ENCODE measurements at regions not wholly inside any gene's neighbourhood (a gene's known extent, or its start where the extent isn't known, plus 50 kb on each side); places are given as distances from the start of the nearest gene placed in this dataset.

DNA sequence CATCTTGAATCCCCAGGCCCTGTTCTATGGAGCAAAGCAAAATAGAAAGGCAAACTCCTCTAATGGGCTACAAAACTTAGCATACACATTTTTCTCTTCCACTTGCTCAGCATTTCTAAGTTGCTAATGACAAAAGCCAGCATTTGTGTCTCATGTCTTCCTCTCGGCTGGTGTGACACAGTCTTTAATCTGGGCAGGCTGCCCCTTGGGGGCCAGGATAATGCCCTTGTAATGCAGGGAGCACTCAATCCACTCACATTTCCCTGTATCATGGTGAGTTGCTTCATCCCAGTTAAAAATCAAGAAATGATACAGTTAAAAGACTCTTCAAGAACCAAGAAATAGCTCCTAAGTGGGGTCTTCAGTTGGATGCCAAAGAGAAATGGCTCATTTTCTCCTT is 109.1 kb upstream of the FBXO11 start:
- TF ChIP-seq CTCF (conservative IDR thresholded peaks at IDR 0.05 in 1 of 2, IDR thresholded peaks at IDR 0.05 in 1 of 2; ENCODE audit: low read depth in 1 of 2, low read length in 2 of 2) (no peak), EZH2 (IDR thresholded peaks at IDR 0.05; ENCODE audit: low read length, missing control alignments) (no peak)
